Stimulated activated CD4-positive, alpha-beta T cell treated with anti-CD3 and anti-CD28 coated beads, Interleukin-15, amount 100 ng/mL, for 24 hours (primary cell): ENCODE measurements at regions not wholly inside any gene's neighbourhood (a gene's known extent, or its start where the extent isn't known, plus 50 kb on each side); places are given as distances from the start of the nearest gene placed in this dataset.
"Not testable (repeated sequence)": the region's sequence is repeated elsewhere in the genome, so short reads cannot be mapped to it uniquely, and the experiment has no call there.

ENCODE experiments used
- DNase-seq: peaks from one replicate; pipeline ENCODE4 v3.0.0-alpha.2; 2020

DNA sequence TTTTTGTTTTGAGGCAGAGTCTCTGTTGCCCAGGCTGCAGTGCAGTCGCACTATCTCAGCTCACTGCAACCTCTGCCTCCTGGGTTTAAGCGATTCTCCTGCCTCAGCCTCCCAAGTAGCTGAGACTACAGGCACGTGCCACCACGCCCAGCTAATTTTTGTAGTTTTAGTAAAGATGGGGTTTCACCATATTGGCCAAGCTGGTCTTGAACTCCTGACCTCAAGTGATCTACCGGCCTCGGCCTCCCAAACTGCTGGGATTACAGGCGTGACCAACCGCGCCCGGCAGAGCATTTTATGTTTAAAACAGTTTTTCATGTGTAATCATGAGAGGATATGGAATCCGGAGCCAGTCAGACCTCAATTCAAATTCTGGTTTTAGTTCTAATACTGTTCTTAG lies 94.0 kb upstream of the CHD2 start:
- not testable (repeated sequence) for DNase-seq

- DNase-seq: no peak
Observed at GRCh38 chr15:92806763-92807162, 93.4 kb upstream of the CHD2 start.

GRCh38 chr15:92807971-92808571 lies 92.1 kb upstream of the CHD2 start:
- peak; percentile 26 for DNase-seq

DNA sequence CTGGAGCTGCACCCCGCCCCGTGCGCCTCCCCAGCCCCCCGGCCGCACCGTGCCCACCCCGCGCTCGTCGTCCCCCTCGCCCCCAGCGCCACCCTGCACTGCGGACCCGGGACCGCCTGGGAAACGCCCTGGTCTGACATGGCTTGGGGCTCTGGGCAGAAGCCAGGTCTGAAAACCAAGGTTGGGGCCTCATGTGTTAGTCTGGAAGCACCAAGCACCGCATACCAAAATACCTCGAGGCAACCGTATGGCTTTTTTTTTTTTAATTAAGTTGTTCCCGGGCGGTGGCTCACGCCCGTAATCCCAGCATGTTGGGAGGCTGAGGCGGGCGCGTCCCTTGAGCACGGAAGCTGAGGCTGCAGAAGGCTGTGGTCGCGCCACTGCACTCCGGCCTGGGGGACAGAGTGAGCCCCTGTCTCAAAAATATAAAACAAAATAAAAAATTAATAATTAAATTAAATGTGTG lies 91.5 kb upstream of the CHD2 start:
- no peak for DNase-seq

GRCh38 chr15:92809064-92809879 lies 90.9 kb upstream of the CHD2 start:
- peak; percentile 99 for DNase-seq

DNA sequence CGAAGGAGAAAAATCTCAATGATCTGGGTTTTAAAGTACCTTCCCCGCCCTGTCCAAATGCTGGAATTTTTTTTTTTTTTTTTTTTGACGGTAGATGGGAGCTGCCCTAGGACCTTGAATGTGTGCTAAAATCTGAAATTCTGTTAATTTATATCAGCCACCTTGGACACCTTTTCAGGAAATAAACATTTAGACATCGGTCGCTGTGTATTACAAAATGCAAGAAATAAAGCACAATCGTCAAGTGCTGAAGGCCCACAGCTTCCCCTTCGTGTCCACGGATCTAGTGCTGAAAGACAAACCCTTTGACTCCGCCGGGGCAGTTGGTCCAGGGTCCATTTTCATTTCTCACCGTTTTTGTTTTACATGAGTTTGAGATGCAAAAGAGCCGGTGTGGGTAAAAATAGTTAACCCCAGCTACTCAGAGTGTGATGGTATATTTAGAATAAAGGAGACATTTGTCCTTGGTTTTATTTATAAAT lies 90.2 kb upstream of the CHD2 start:
- DNase-seq: peak; percentile 44

DNA sequence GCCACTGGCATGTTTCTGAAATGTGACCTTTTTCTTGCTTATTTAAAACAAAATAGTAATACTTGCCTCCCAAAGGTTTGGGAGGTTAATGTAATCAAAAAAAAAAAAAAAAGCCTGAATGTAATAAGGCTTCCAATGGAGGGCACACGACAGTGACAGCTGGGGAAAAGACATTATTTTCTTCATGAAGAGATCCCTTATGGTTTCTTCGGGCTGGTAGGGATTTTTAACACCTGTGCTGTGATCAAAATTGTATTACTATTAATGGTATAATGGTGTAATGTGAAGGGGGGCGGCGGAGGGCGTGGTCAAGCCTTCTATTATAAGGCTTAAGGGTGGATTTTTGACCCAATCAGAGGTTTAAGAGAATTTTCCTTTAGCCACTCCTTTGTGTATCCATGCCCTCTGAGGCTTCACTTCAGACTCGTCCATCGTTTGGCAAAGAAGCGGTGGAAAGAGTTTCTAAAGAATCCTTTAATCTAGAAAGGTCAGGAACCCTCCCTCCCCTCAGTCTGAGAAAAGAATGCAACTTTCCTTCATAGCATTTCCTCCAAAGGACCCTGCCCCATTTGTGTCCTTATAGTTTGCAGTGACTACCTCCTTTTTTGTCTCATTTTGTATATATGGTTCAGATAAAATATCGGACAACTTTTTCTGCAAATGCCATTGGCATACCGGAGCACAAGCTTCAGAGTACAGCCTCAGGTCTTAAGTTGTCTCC lies 89.5 kb upstream of the CHD2 start:
- peak; percentile 71 for DNase-seq

- no peak for DNase-seq
Observed at GRCh38 chr15:92811148-92811913, 88.8 kb upstream of the CHD2 start.

GRCh38 chr15:92812271-92812670 lies 87.9 kb upstream of the CHD2 start:
- DNase-seq: no peak

DNA sequence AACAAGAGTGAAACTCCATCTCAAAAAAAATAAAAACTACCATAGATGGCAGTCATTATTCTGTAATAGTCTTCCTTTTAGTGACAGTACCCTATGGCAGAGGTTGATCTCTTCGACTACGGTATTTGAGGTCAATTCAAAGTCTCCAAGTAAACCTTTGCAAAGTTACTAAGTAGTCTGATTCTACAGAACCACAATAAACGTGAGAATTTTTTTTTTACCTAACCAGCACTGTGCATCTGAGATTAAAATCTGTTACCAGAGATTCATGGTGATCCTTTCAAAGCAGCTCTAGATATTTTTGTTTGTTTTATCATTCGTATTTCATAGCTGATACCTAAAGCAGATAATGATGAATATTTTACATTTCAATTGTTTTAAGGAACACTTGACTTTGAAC lies 86.6 kb upstream of the CHD2 start:
- no peak for DNase-seq

DNA sequence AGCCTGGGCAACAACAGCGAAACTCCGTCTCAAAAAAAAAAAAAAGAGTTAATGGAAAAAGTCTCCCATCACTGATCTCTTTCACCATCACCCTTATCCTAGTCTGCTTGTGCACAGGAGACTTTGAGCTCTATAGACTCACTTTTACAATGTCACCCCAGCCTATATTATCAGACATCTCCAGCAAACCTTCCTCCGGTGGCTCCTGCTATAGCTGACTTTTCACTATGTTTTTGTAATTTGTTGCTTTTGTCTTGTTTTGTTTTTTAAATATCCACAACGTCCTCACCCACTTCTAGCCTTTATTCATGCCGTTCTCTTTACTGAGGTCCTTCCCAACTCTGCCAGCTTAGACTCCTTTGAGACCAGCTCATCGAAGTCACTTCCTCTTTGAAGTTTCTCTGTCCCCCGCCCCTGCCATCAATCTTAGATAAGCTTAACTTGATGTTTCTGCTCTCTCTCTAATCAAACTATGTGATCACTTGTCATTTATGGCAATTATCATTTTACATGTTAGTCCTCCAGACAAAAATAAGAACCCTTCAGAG lies 82.7 kb upstream of the CHD2 start:
- peak; percentile 31 for DNase-seq

DNA sequence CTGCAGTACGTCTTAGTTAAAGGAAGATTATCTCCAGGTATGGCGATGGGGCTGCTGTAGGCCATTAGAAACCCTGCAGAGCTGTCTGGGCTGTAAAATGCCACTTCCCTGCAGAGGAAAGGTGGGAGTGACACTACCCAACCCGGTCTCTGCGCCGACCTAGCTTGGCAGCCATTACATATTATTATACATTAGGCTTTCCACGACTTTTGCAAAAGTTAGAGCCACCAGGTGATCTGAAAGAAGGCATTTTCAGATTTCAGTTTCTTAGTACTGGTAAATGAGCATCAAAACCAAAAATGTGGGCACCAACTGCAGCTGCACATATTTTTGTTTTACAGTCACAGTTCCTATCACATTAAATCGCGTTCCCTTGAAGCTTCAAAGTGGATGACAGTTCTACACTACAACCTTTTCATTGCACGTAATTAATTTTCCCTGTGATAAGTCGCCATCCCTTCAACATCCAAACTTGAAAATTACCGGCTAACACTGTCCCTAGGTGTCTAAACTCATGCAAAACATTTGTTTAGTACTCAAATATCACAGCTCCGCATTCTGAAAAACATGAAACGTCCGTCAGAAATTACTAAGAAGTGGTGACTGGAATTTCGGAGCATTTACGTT lies 81.4 kb upstream of the CHD2 start:
- DNase-seq: peak; percentile 31

DNA sequence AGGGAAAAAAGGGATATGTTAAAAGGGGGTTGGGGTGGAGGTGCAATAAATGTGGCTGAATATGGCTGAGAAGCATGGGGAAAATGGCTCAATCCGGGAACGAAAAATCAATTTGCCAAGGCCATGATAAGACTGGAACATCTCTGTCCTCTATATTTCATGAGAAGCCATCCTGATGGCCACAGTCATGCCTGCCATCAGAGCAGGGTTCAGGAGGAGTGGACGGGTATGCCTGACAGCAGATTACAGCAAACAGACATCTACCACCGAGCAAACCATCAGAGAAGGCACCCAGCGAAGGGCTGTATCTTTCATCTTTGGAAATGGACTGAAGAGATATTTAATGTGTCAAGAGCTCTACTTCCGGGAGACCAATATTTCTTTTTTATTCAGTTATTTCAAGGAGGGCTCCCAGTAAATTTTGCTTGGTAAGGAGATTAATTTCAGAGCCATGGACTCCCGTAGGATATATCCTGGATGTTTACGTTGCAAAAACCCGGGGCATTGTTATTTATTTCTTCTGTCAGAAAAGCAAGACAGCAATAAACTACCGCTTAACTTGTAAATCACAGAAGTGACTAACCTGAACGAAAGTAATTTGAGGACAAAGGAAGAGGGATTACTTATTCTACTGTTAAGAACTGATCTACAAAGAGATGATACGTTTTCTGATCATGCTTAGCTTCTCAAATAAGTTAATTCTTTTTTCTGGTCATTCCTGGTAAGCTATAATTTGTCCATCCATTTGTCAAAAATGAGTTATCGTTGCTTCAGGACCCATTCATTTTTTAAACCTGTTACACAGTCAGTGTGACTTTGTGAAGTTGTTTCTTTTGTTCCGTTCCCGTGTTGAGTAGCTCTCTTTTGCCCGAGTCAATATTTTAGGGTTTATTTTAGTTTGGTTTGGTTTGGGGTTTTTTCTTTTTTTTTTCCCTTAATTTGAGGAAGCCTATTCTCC lies 80.6 kb upstream of the CHD2 start:
- DNase-seq: no peak

DNA sequence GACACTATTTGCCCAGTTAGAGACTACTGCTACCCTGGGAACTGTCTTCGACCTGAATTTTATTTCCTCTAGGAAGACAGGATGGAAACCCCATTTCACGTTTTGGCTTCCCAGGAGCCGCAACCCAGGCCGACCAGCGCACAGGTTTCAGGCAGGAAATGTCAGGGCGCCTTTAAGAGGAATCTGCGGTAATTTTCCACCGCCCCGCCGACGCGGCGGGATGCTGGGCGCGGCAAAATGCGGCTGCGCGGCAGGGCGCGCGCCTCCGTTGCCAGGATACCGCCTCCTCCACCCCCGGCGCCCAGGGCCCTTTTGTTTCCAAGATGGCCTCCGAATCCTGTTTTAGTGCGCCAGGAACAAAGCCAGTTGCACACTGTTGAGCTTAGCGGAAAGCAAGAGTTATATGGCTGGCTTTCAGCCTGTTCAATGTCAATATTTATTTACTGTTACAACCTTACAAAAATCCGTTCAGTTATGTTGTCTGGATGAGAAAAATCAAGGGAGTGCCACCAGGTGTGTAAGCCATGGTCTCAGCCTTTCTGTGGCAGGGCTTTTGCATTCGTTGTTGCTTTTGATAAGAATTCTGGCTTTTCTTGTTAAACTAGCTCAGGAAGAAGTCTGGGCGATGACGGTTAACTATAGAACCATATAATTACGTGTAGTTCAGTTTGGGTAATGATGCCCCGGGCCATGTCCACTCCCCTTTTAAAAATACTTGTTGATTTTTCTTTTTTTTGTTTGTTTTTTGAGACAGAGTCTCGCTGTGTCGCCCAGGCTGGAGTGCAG lies 79.7 kb upstream of the CHD2 start:
- DNase-seq: peak; percentile 91

GRCh38 chr15:92821491-92822116 lies 78.5 kb upstream of the CHD2 start:
- DNase-seq: no peak

DNA sequence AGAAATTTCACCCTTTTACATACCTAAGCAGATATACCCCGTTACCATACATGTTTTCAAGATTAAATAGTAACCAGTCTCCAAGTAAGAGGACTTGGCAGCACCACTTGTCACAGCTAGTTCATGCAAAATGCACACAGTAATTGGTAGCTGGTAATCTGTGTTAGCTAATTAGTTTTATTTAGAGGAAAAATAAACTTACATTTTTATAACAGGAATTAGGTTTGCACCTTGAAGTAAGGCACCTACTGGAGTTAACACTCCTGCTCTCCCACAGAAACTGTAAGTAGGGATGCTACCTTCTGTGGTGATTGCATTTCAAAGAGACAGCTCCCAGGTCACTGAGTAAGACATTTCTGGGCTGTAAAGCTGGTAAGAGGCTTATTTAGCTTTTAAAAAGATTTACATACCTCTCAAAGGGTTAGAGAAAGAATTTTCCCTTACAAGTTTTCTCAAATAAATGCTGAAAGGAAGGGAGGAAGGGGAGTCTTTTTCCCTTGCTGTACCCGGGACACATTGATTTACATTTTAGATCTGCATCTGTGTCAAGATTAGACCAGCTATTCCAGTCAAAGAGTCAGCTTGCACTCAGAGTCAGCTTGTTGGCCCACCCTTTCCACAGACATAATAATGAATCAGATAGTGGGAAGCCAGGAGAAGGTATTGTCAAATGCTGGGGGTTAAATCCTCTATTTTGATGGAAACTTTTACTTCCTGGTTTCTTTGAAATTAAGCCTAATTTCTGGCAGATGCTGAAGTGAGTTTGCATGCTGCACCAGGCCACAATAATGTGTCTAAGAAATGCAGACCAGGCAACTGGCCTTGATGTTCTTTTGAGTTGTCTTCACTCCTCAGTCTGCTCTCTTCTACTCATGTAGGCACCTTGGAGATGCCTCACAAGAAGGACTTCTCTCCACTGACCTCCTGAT lies 77.6 kb upstream of the CHD2 start:
- DNase-seq: no peak

- DNase-seq: no peak
Observed at GRCh38 chr15:92825985-92826384, 74.1 kb upstream of the CHD2 start.

DNA sequence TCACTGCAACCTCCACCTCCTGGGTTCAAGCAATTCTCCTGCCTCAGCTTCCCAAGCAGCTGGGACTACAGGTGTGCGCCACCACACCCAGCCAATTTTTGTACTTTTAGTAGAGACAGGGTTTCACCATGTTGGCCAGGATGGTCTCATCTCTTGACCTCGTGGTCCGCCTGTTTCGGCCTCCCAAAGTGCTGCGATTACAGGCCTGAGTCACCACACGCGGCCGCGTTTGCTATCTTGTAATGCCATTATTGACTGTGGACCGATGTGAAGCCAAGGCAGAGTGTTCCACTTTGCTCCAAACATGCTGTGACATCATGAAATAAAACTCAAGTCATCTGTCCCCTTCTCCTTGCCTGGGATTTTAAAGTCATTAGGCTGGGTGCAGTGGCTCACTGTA lies 72.1 kb upstream of the CHD2 start:
- DNase-seq: not testable (repeated sequence)
